ENCODE measurements at regions not wholly inside any gene's neighbourhood (a gene's known extent, or its start where the extent isn't known, plus 50 kb on each side); places are given as distances from the start of the nearest gene placed in this dataset.

GRCh38 chr4:130178106-130178505 lies 1082.2 kb downstream of the C4orf33 start:
- no peak for DNase-seq (ENCODE audit: low read depth)

DNA sequence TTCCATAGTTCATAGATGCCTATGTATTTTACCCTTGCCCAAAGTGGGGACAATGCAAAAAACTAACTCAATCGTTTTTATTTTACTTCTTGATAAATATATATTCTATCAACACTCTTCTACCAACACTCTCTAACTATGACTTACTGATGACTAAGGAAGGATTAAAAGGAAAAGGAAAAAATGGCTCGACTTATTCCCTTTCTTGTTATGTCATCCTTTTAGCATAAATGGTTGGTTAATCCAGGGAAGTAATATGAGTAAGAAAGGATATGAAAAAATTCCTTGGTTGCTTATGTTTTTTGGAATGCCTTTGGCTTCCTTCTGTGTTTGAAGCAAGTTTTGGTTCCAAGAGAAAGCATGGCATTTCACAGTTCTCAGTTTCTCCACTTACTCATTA lies 1087.1 kb downstream of the C4orf33 start:
- no peak for DNase-seq (ENCODE audit: low read depth)

- no peak for DNase-seq (ENCODE audit: low read depth)
These were observed 1087.8 kb downstream of the C4orf33 start for GRCh38 chr4:130183766-130184165.

- DNase-seq (ENCODE audit: low read depth), result no peak
These were observed 1089.2 kb downstream of the C4orf33 start for GRCh38 chr4:130185123-130185522.

- no peak for DNase-seq (ENCODE audit: low read depth)
These were observed 1091.0 kb downstream of the C4orf33 start for GRCh38 chr4:130186931-130187330.

DNA sequence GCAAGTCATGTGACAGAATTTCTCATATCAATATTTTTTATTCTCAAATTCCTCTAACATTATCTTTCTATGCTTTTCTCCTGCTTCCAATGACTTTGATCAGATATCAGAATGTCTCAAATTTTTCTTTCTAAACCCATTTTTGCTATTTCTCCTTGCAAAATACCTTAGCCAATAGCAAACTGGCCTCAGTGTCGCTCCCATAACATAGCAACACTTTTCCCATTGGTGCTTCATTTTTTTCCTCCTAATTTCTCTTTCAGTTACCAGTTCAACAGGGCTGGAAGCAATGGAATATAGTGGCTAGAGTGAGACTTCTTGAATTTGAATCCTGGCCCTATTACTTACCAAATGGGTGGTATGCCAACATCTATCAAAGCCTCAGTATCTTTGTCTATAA lies 1091.6 kb downstream of the C4orf33 start:
- DNase-seq (ENCODE audit: low read depth), result no peak

DNA sequence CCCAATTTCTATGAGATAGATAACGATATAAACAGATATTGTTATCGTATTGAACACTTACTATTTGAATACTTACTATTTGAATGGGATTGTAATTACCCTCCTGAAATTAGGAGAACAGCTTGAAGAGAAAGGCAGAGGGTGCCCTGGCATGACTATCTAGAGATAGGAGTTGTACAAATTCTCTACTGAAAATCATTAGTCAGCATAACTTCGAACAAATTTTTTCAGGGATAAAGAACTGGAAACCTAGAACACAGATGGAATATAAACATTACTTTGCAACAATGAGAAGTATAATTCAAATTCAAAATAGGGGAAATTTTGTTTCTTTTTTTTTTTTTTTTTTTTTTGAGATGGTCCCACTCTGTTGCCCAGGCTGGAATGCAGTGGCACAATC lies 1096.8 kb downstream of the C4orf33 start:
- no peak for DNase-seq (ENCODE audit: low read depth)

GRCh38 chr4:130197946-130198345 lies 1102.0 kb downstream of the C4orf33 start:
- no peak for DNase-seq (ENCODE audit: low read depth)

GRCh38 chr4:130203571-130203970 lies 1107.6 kb downstream of the C4orf33 start:
- DNase-seq (ENCODE audit: low read depth), result no peak

DNA sequence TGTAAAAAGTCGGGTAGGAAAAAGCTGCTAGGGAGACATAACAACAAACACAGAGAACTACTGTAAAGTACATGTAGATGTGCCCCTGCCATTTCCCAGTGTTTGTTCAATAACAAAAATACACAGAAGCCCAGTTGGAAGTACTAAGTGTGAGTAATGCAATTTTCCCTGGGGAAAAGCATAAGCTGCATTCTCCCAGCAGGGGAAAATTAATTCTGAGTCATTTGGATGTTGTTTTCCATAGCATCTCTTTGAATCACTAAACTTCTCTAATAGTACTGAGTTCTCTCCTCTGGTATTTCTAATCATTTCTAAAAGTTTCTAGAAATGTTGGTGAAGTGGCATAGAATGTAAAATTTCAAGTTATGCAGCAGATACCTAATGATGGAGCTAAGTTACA lies 1114.9 kb downstream of the C4orf33 start:
- DNase-seq (ENCODE audit: low read depth), result peak; percentile 65

- DNase-seq (ENCODE audit: low read depth), result no peak
These were observed 1118.3 kb downstream of the C4orf33 start for GRCh38 chr4:130214268-130214667.

- DNase-seq (ENCODE audit: low read depth), result no peak
These were observed 1137.6 kb downstream of the C4orf33 start for GRCh38 chr4:130233377-130234047.

DNA sequence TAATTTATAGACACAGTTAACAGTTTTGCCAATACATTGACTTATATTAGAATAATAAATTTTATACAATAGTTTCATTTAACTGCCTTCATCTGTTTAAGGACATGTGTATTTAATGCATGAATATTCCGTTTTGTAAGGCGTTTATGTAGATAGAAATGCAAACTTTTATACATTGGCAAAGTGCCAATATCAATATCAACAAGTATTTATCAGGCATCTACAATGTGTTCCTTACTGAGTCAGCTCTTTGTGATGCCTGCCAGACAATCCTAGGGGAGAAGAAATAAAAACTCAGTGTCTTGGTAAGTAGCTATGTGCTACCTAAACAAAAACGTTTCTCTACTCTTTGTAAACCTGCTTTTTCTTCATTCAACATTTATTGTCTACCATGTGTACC lies 1142.2 kb downstream of the C4orf33 start:
- DNase-seq (ENCODE audit: low read depth), result no peak

- DNase-seq (ENCODE audit: low read depth), result no peak
These were observed 1153.0 kb downstream of the C4orf33 start for GRCh38 chr4:130249002-130249401.

DNA sequence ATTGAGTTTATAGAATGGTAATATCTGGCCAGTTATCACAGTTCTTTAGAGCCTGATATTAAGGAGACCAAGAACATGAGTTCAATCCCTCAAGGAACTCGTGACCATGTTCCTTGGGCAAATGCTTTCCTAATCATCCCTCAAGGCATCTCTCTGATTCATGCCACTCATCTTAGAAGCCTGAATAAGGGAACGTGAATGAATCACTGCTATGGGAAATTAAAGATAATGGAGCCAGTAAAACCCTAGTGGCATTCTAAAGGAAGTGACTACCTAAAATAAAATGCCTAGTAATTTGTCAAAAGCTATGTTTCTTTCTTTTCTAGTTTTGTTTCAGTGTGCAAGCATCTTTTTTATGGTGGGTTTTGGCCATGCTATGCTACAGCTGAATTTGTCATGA lies 1161.3 kb downstream of the C4orf33 start:
- DNase-seq (ENCODE audit: low read depth), result peak; percentile 42

- DNase-seq (ENCODE audit: low read depth), result no peak
These were observed 1170.9 kb downstream of the C4orf33 start for GRCh38 chr4:130266814-130267213.

GRCh38 chr4:130288576-130288975 lies 1192.6 kb downstream of the C4orf33 start:
- DNase-seq (ENCODE audit: low read depth), result no peak

- DNase-seq (ENCODE audit: low read depth), result no peak
These were observed 1197.7 kb downstream of the C4orf33 start for GRCh38 chr4:130293692-130294091.

GRCh38 chr4:130296448-130296847 lies 1200.5 kb downstream of the C4orf33 start:
- no peak for DNase-seq (ENCODE audit: low read depth)

DNA sequence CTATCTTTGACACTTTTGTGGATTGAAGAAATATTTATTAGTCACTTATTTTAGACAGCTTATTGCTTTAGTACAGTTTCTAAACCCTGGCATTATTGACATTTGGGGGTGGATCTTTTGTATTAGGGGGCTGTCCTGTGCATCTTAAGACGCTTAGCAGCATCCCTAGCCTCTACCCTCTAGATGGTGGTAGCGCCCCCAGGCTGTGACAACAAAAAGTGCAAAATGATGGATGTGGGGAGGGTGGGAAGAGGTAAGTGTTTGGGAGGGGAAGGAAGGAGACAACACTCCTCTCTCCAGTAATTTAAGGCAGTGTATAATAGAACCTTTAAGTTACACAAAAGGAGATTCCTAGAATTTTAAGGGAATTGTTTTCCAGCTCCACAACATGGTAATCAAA lies 1210.6 kb downstream of the C4orf33 start:
- no peak for DNase-seq (ENCODE audit: low read depth)

DNA sequence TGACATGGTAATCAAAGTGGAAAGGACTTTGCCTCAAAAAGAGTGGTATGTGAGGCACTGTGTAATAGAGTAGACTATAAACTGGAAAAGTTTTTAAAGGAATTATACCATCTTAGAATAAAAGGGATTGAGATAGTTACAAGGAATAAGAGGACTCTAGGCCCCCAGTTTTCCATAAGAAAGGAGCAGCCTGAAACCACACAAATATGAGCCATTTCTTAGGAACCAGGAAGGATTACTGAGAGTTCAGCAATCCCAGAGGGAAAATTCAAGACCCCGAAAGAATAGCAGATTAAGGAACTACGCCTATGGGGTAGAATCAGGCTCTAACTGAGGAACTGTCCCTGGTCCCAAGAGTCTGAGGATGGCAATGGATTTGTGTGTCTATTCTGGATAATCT lies 1213.3 kb downstream of the C4orf33 start:
- DNase-seq (ENCODE audit: low read depth), result no peak

DNA sequence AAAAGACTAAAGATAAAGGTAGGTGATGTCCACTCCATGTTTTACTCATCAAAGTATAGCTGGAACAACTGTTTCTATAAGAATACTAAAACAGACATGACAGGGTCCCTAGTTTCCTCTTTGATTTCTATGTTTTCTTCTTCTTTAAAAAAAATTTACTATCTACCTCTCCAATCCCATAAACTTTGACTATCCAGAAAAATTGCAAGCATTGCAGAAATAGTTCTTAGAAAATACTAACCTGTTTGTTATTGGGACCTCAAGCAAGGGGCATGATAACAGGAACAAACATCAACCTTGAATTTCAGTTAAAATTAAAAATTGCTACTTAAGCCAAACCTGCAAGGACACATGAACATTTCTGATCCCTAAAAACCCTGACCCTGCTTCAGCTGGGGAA lies 1226.5 kb downstream of the C4orf33 start:
- no peak for DNase-seq (ENCODE audit: low read depth)

- no peak for DNase-seq (ENCODE audit: low read depth)
These were observed 1233.1 kb downstream of the C4orf33 start for GRCh38 chr4:130329036-130329435.

DNA sequence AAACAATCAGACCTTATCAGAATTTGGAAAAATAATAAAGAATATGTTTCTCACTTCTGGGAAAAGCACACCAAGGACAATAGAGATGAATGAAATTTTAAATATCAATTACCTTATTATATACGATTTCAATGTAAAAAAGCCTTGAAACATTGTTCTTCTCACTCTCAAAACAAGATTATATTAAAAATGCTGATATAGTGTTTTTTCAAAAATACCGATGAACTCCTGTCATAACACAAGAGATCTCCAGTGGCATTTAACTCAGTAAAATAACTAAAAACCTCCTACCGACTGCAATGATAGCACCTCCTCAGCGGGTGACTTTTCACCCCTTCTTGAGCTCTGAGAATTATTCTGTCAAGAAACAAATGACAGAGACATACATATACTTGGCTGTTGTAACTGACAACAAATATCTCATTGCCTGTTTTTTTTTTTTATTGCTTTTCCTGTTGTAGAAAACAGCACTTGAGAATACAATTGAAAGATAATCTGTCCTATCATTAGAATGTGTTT lies 1237.3 kb downstream of the C4orf33 start:
- no peak for DNase-seq (ENCODE audit: low read depth)

Measured in GM04504 (cell line).